IgD-negative memory B cell (primary cell): ENCODE measurements at regions not wholly inside any gene's neighbourhood (a gene's known extent, or its start where the extent isn't known, plus 50 kb on each side); places are given as distances from the start of the nearest gene placed in this dataset.

Experiments used
- H3K27ac Mint-ChIP-seq, 3 donors: one replicate each; pipeline ENCODE4 v1.8.0; 2020 to 2022; ENCODE audit warnings: mild to moderate bottlenecking in 3 of 3, mixed read lengths in 3 of 3, moderate library complexity in 1 of 3
- H3K27me3 Mint-ChIP-seq: one replicate; pipeline ENCODE4 v1.8.0; 2021; ENCODE audit warnings: mixed read lengths
- H3K36me3 Mint-ChIP-seq: one replicate; pipeline ENCODE4 v1.8.0; 2020; ENCODE audit warnings: mild to moderate bottlenecking, mixed read lengths
- H3K4me1 Mint-ChIP-seq, 3 donors: one replicate each; pipeline ENCODE4 v1.8.0; 2020 to 2022; ENCODE audit warnings: mixed read lengths in 3 of 3, mild to moderate bottlenecking in 1 of 3
- H3K4me3 Mint-ChIP-seq, 4 donors: one replicate each; pipeline ENCODE4 v1.8.0; 2020 to 2022; ENCODE audit warnings: mild to moderate bottlenecking in 4 of 4, mixed read lengths in 4 of 4, moderate library complexity in 3 of 4
- H3K9me3 Mint-ChIP-seq, 3 donors: one replicate each; pipeline ENCODE4 v1.8.0; 2020 to 2021; ENCODE audit warnings: mixed read lengths in 3 of 3, mild to moderate bottlenecking in 1 of 3

- Mint-ChIP-seq H3K36me3 (no peaks in the 10 kb centered on the region), H3K9me3 (peaks cover 4 to 5% (median 4%) of the 10 kb centered on the region in 3 donors), H3K4me1 (peaks cover 0 to 2% (median 0%) of the 10 kb centered on the region in 3 donors), H3K4me3 (peak overlapping the region in 1 of 4 donors; percentile 63), H3K27me3 (peaks cover 45% of the 10 kb centered on the region), H3K27ac (no peak overlapping the region)
These were observed 140.5 kb upstream of the ZIC3 start for GRCh38 chrX:137425273-137425902.

GRCh38 chrX:137424679-137425078 is 141.2 kb upstream of the ZIC3 start:
- peaks cover 4 to 5% (median 4%) of the 10 kb centered on the region in 3 donors for H3K9me3 Mint-ChIP-seq
- H3K4me3 Mint-ChIP-seq, result no peak overlapping the region
- H3K4me1 Mint-ChIP-seq, result peaks cover 0 to 2% (median 0%) of the 10 kb centered on the region in 3 donors
- H3K27me3 Mint-ChIP-seq, result peaks cover 43% of the 10 kb centered on the region
- no peak overlapping the region for H3K27ac Mint-ChIP-seq
- no peaks in the 10 kb centered on the region for H3K36me3 Mint-ChIP-seq

- Mint-ChIP-seq H3K4me1 (peaks cover 0 to 2% (median 0%) of the 10 kb centered on the region in 3 donors), H3K27ac (no peak overlapping the region), H3K36me3 (no peaks in the 10 kb centered on the region), H3K9me3 (peaks cover 4 to 5% (median 4%) of the 10 kb centered on the region in 3 donors), H3K4me3 (no peak overlapping the region), H3K27me3 (peaks cover 37% of the 10 kb centered on the region)
These were observed 142.7 kb upstream of the ZIC3 start for GRCh38 chrX:137423241-137423640.

GRCh38 chrX:137418086-137418485 is 147.8 kb upstream of the ZIC3 start:
- Mint-ChIP-seq H3K4me3 (no peak overlapping the region), H3K9me3 (peaks cover 0 to 1% (median 0%) of the 10 kb centered on the region in 3 donors), H3K27ac (no peak overlapping the region), H3K27me3 (peaks cover 11% of the 10 kb centered on the region), H3K36me3 (no peaks in the 10 kb centered on the region), H3K4me1 (no peaks in the 10 kb centered on the region)

- Mint-ChIP-seq H3K4me3 (no peak overlapping the region), H3K4me1 (no peaks in the 10 kb centered on the region), H3K36me3 (no peaks in the 10 kb centered on the region), H3K27ac (no peak overlapping the region), H3K9me3 (peaks cover 0 to 2% (median 0%) of the 10 kb centered on the region in 3 donors), H3K27me3 (peaks cover 4% of the 10 kb centered on the region)
These were observed 152.7 kb upstream of the ZIC3 start for GRCh38 chrX:137413190-137413589.

GRCh38 chrX:137405449-137406140 is 160.3 kb upstream of the ZIC3 start:
- Mint-ChIP-seq H3K4me3 (no peak overlapping the region), H3K9me3 (peaks cover 0 to 5% (median 2%) of the 10 kb centered on the region in 3 donors), H3K36me3 (no peaks in the 10 kb centered on the region), H3K4me1 (no peaks in the 10 kb centered on the region), H3K27me3 (no peaks in the 10 kb centered on the region), H3K27ac (no peak overlapping the region)

- H3K4me3 Mint-ChIP-seq, result no peak overlapping the region
- H3K27me3 Mint-ChIP-seq, result no peaks in the 10 kb centered on the region
- H3K27ac Mint-ChIP-seq, result no peak overlapping the region
- H3K9me3 Mint-ChIP-seq, result peaks cover 0 to 5% (median 2%) of the 10 kb centered on the region in 3 donors
- H3K4me1 Mint-ChIP-seq, result no peaks in the 10 kb centered on the region
- H3K36me3 Mint-ChIP-seq, result no peaks in the 10 kb centered on the region
These were observed 164.8 kb upstream of the ZIC3 start for GRCh38 chrX:137401092-137401491.

GRCh38 chrX:137387646-137388045 is 178.3 kb upstream of the ZIC3 start:
- no peaks in the 10 kb centered on the region for H3K27me3 Mint-ChIP-seq
- peaks cover 0 to 2% (median 0%) of the 10 kb centered on the region in 3 donors for H3K4me1 Mint-ChIP-seq
- H3K4me3 Mint-ChIP-seq, result no peak overlapping the region
- H3K9me3 Mint-ChIP-seq, result peaks cover 0 to 3% (median 0%) of the 10 kb centered on the region in 3 donors
- no peak overlapping the region for H3K27ac Mint-ChIP-seq
- no peaks in the 10 kb centered on the region for H3K36me3 Mint-ChIP-seq

- no peaks in the 10 kb centered on the region for H3K4me1 Mint-ChIP-seq
These were observed 199.8 kb upstream of the ZIC3 start for GRCh38 chrX:137366018-137366633.

GRCh38 chrX:137363559-137363958 is 202.4 kb upstream of the ZIC3 start:
- Mint-ChIP-seq H3K4me1 (no peaks in the 10 kb centered on the region), H3K36me3 (no peaks in the 10 kb centered on the region), H3K4me3 (no peak overlapping the region), H3K27me3 (no peaks in the 10 kb centered on the region), H3K9me3 (peaks cover 0 to 2% (median 0%) of the 10 kb centered on the region in 3 donors), H3K27ac (no peak overlapping the region)

More at GRCh38 chrX:137366018-137366633, 199.8 kb upstream of the ZIC3 start:
- Mint-ChIP-seq H3K27ac (no peak overlapping the region), H3K27me3 (no peaks in the 10 kb centered on the region), H3K36me3 (no peaks in the 10 kb centered on the region), H3K9me3 (no peaks in the 10 kb centered on the region), H3K4me3 (no peak overlapping the region)

- Mint-ChIP-seq H3K4me1 (no peaks in the 10 kb centered on the region), H3K4me3 (no peak overlapping the region), H3K36me3 (no peaks in the 10 kb centered on the region), H3K27ac (no peak overlapping the region), H3K27me3 (no peaks in the 10 kb centered on the region), H3K9me3 (peaks cover 0 to 2% (median 0%) of the 10 kb centered on the region in 3 donors)
These were observed 203.3 kb upstream of the ZIC3 start for GRCh38 chrX:137362583-137362982.

- Mint-ChIP-seq H3K27me3 (peaks cover 2% of the 10 kb centered on the region), H3K27ac (no peak overlapping the region)
These were observed 211.1 kb upstream of the ZIC3 start for GRCh38 chrX:137354851-137355250.

GRCh38 chrX:137353404-137353803 is 212.5 kb upstream of the ZIC3 start:
- Mint-ChIP-seq H3K27me3 (peaks cover 2% of the 10 kb centered on the region), H3K9me3 (no peaks in the 10 kb centered on the region), H3K4me3 (no peak overlapping the region), H3K27ac (no peak overlapping the region), H3K4me1 (no peaks in the 10 kb centered on the region), H3K36me3 (no peaks in the 10 kb centered on the region)

More at GRCh38 chrX:137354851-137355250, 211.1 kb upstream of the ZIC3 start:
- no peak overlapping the region for H3K4me3 Mint-ChIP-seq
- peaks cover 0 to 2% (median 0%) of the 10 kb centered on the region in 3 donors for H3K9me3 Mint-ChIP-seq
- H3K36me3 Mint-ChIP-seq, result no peaks in the 10 kb centered on the region
- no peaks in the 10 kb centered on the region for H3K4me1 Mint-ChIP-seq

GRCh38 chrX:137352101-137352660 is 213.7 kb upstream of the ZIC3 start:
- H3K4me1 Mint-ChIP-seq, result no peaks in the 10 kb centered on the region
- H3K27ac Mint-ChIP-seq, result no peak overlapping the region
- no peaks in the 10 kb centered on the region for H3K36me3 Mint-ChIP-seq
- H3K4me3 Mint-ChIP-seq, result no peak overlapping the region
- H3K9me3 Mint-ChIP-seq, result peaks cover 0 to 1% (median 0%) of the 10 kb centered on the region in 3 donors
- H3K27me3 Mint-ChIP-seq, result peaks cover 2% of the 10 kb centered on the region

GRCh38 chrX:137342969-137343368 is 223.0 kb upstream of the ZIC3 start:
- Mint-ChIP-seq H3K4me1 (no peaks in the 10 kb centered on the region), H3K4me3 (no peak overlapping the region), H3K9me3 (peaks cover 0 to 4% (median 0%) of the 10 kb centered on the region in 3 donors), H3K27ac (no peak overlapping the region), H3K36me3 (peaks cover 1% of the 10 kb centered on the region), H3K27me3 (no peaks in the 10 kb centered on the region)
